Trophoblast cell (in vitro differentiated cells and primary cell): ENCODE measurements at regions not wholly inside any gene's neighbourhood (a gene's known extent, or its start where the extent isn't known, plus 50 kb on each side); places are given as distances from the start of the nearest gene placed in this dataset.

ENCODE experiments used
- DNase-seq, 2 donors: peaks; one replicate each; pipeline ENCODE4 v3.0.0-alpha.2; 2016
- H2AFZ ChIP-seq: 2 replicates; pipeline ENCODE4 v1.6.1; 2013; ENCODE audit warnings: low read length, moderate library complexity, mild to moderate bottlenecking; ENCODE audit not compliant: insufficient read depth, poor library complexity
- H2AK5ac ChIP-seq: 2 replicates; pipeline ENCODE4 v1.6.1; 2013; ENCODE audit warnings: mild to moderate bottlenecking, low read length
- H2BK120ac ChIP-seq: 2 replicates; pipeline ENCODE4 v1.6.1; 2013; ENCODE audit warnings: low read length, mild to moderate bottlenecking, moderate library complexity; ENCODE audit not compliant: insufficient read depth, poor library complexity
- H2BK12ac ChIP-seq: 2 replicates; pipeline ENCODE4 v1.6.1; 2013; ENCODE audit warnings: mild to moderate bottlenecking, low read length, moderate library complexity
- H2BK5ac ChIP-seq: 2 replicates; pipeline ENCODE4 v1.6.1; 2013; ENCODE audit warnings: low read length, low read depth, moderate library complexity, mild to moderate bottlenecking; ENCODE audit not compliant: poor library complexity
- H3K14ac ChIP-seq: 2 replicates; pipeline ENCODE4 v1.6.1; 2013; ENCODE audit warnings: mild to moderate bottlenecking, low read length
- H3K18ac ChIP-seq: 2 replicates; pipeline ENCODE4 v1.6.1; 2013; ENCODE audit warnings: mild to moderate bottlenecking, low read length
- H3K23ac ChIP-seq: 2 replicates; pipeline ENCODE4 v1.6.1; 2013; ENCODE audit warnings: low read length
- H3K27ac ChIP-seq: 2 replicates; pipeline ENCODE4 v1.5.1; 2013; ENCODE audit warnings: low read depth, mild to moderate bottlenecking, inconsistent platforms, low read length, moderate library complexity
- H3K27me3 ChIP-seq: 2 replicates; pipeline ENCODE4 v1.6.1; 2013; ENCODE audit warnings: inconsistent platforms, mild to moderate bottlenecking, low read length, moderate library complexity; ENCODE audit not compliant: insufficient read depth
- H3K36me3 ChIP-seq, 2 experiments: 1 replicate in 1 of 2; 2 replicates in 1 of 2; pipeline ENCODE4 v1.6.1; 2013; ENCODE audit warnings: low read length in 2 of 2, mild to moderate bottlenecking in 2 of 2, moderate library complexity in 1 of 2; ENCODE audit not compliant: insufficient read depth in 2 of 2, control insufficient read depth in 1 of 2
- H3K4ac ChIP-seq: 2 replicates; pipeline ENCODE4 v1.6.1; 2013; ENCODE audit warnings: low read depth, mild to moderate bottlenecking, low read length, moderate library complexity
- H3K4me1 ChIP-seq, 2 experiments: 1 replicate in 1 of 2; 2 replicates in 1 of 2; pipeline ENCODE4 v1.6.1; 2013; ENCODE audit warnings: low read length in 2 of 2, mild to moderate bottlenecking in 2 of 2, moderate library complexity in 1 of 2; ENCODE audit not compliant: insufficient read depth in 2 of 2, control insufficient read depth in 1 of 2
- H3K4me2 ChIP-seq: 2 replicates; pipeline ENCODE4 v1.6.1; 2013; ENCODE audit warnings: inconsistent platforms, mild to moderate bottlenecking, low read length, moderate library complexity
- H3K4me3 ChIP-seq: 2 replicates; pipeline ENCODE4 v1.5.1; 2013; ENCODE audit warnings: mild to moderate bottlenecking, low read depth, low read length, inconsistent platforms
- H3K79me1 ChIP-seq: one replicate; pipeline ENCODE4 v1.6.1; 2013; ENCODE audit warnings: low read length
- H3K79me2 ChIP-seq: 2 replicates; pipeline ENCODE4 v1.6.1; 2013; ENCODE audit warnings: low read length, mild to moderate bottlenecking; ENCODE audit not compliant: control insufficient read depth, insufficient read depth, poor library complexity
- H3K9ac ChIP-seq: 2 replicates; pipeline ENCODE4 v1.6.1; 2013; ENCODE audit warnings: mild to moderate bottlenecking, low read length
- H3K9me3 ChIP-seq: 2 replicates; pipeline ENCODE4 v1.6.1; 2013; ENCODE audit warnings: low read depth, mild to moderate bottlenecking, control low read depth, inconsistent platforms, low read length; ENCODE audit not compliant: insufficient read depth
- H4K12ac ChIP-seq: 2 replicates; pipeline ENCODE4 v1.6.1; 2013; ENCODE audit warnings: low read depth, mild to moderate bottlenecking, low read length, moderate library complexity
- H4K8ac ChIP-seq: 2 replicates; pipeline ENCODE4 v1.6.1; 2013; ENCODE audit warnings: low read depth, mild to moderate bottlenecking, low read length, moderate library complexity
- H4K91ac ChIP-seq: one replicate; pipeline ENCODE4 v1.6.1; 2013; ENCODE audit warnings: low read depth, mild to moderate bottlenecking, low read length, moderate library complexity
- WGBS: extraction: QIAGEN DNeasy Blood & Tissue Kit; methylation state at CpG from one replicate; pipeline ENCODE4 v1.1.7; 2013; ENCODE audit warnings: missing lambda C conversion rate; ENCODE audit not compliant: insufficient read length, insufficient coverage; ENCODE audit errors: extremely low coverage; 5-methylcytosine and 5-hydroxymethylcytosine counted together

DNA sequence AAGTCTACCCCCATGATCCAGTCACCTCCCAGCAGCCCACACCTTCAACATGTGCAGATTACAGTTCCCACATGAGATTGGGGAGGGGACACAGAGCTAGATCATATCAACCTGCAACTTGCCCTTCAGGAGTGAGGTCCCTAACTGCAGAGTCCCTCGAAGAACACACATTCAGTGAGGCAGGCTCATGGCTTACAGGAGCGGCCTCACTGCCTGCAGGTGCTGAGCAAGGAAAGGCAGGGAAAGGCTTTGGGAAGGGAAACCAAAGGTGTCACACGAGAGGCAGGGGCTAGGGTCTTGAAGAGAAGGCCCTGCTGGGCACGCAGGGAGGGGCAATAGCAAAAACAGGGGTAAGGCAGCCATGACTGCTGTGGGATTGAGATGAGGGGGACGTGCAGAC lies 182.4 kb upstream of the CHRNA7 start:
- H3K14ac ChIP-seq, result no peak overlapping the region
- H3K27ac ChIP-seq, result no peak overlapping the region
- no peak overlapping the region for H4K8ac ChIP-seq
- H2AK5ac ChIP-seq, result no peak overlapping the region
- H2BK5ac ChIP-seq, result no peak overlapping the region
- DNase-seq, result no peak
- H3K4me3 ChIP-seq, result no peak overlapping the region
- H2AFZ ChIP-seq, result no peak overlapping the region
- no peak overlapping the region for H3K4ac ChIP-seq
- no peaks in the 10 kb centered on the region for H3K36me3 ChIP-seq
- H2BK12ac ChIP-seq, result no peak overlapping the region
- no peak overlapping the region for H2BK120ac ChIP-seq
- H4K91ac ChIP-seq, result no peak overlapping the region
- no peak overlapping the region for H3K4me2 ChIP-seq
- no peak overlapping the region for H3K23ac ChIP-seq
- WGBS, result no CpG with 5 or more reads among the region's 5 CpGs
- H4K12ac ChIP-seq, result no peak overlapping the region
- no peak overlapping the region for H3K18ac ChIP-seq
- H3K79me2 ChIP-seq, result no peaks in the 10 kb centered on the region
- no peaks in the 10 kb centered on the region for H3K27me3 ChIP-seq
- no peaks in the 10 kb centered on the region for H3K4me1 ChIP-seq
- H3K9me3 ChIP-seq, result peaks cover 2% of the 10 kb centered on the region
- no peaks in the 10 kb centered on the region for H3K79me1 ChIP-seq
- H3K9ac ChIP-seq, result no peak overlapping the region

- Histone ChIP-seq H3K14ac (no peak overlapping the region), H3K23ac (no peak overlapping the region), H3K18ac (no peak overlapping the region), H3K27me3 (no peaks in the 10 kb centered on the region), H3K9ac (no peak overlapping the region), H2AFZ (no peak overlapping the region), H3K36me3 (no peaks in the 10 kb centered on the region), H2BK120ac (no peak overlapping the region), H3K9me3 (peaks cover 3% of the 10 kb centered on the region), H3K4me1 (no peaks in the 10 kb centered on the region), H3K79me1 (no peaks in the 10 kb centered on the region), H2AK5ac (no peak overlapping the region), H4K91ac (no peak overlapping the region), H3K79me2 (no peaks in the 10 kb centered on the region), H4K12ac (no peak overlapping the region), H3K4ac (no peak overlapping the region), H4K8ac (no peak overlapping the region), H3K4me3 (no peak overlapping the region), H3K27ac (no peak overlapping the region), H2BK12ac (no peak overlapping the region), H3K4me2 (no peak overlapping the region), H2BK5ac (no peak overlapping the region)
- no peak for DNase-seq
- no CpG with 5 or more reads among the region's 1 CpG for WGBS
Measured at GRCh38 chr15:31848621-31849020, 181.7 kb upstream of the CHRNA7 start.

DNA sequence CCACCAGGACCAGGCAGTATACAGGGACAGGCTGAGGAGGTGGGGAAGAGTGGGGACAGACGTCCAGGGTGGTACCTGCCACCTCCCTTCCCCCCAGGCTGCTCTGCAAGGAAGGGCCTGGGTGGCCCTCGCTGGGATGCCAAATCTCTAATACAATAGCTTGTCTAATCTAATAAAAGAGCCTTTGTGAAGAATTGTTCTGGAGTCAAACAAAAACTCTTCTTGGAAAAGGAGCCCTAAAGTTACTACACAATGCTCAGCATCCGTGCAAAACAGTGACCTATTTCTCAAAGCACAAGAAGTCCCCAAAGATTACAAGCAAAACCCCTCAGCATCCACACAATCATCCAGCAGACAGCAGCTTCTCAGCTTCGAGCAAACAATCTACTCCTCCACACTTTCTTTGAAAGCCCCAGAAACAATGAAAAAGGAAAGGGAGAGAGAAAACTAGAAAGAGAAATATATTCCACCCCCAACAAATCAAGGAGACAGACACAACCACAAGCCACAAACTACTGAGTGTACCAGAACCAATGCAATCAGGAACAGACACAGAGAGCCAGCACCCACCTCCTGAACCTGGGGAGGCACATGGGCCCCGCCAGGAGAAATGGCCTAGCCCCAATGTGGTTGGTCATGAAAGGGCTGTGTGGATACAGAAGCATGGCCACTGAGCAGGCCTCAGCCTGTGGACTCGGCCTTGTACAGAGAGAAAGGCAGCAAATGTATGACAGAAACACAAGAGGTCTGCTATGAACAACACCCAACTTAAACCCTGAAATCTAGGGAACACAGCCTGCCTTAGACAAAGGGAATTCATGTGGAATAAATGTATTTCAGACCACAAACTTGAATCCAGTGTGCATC lies 177.1 kb upstream of the CHRNA7 start:
- no peak overlapping the region for H3K14ac ChIP-seq
- no peak overlapping the region for H4K12ac ChIP-seq
- no peaks in the 10 kb centered on the region for H3K36me3 ChIP-seq
- H3K23ac ChIP-seq, result no peak overlapping the region
- H3K27ac ChIP-seq, result no peak overlapping the region
- H3K4me3 ChIP-seq, result no peak overlapping the region
- peaks cover 5% of the 10 kb centered on the region for H3K9me3 ChIP-seq
- no peak overlapping the region for H3K4me2 ChIP-seq
- no peak overlapping the region for H3K4ac ChIP-seq
- no peaks in the 10 kb centered on the region for H3K79me1 ChIP-seq
- H3K27me3 ChIP-seq, result no peaks in the 10 kb centered on the region
- no peak overlapping the region for H2BK120ac ChIP-seq
- no peak overlapping the region for H2BK12ac ChIP-seq
- no CpG with 5 or more reads among the region's 6 CpGs for WGBS
- no peak overlapping the region for H3K9ac ChIP-seq
- H4K91ac ChIP-seq, result no peak overlapping the region
- H2BK5ac ChIP-seq, result no peak overlapping the region
- H3K4me1 ChIP-seq, result no peaks in the 10 kb centered on the region
- DNase-seq, result no peak
- no peaks in the 10 kb centered on the region for H3K79me2 ChIP-seq
- H2AK5ac ChIP-seq, result no peak overlapping the region
- H4K8ac ChIP-seq, result no peak overlapping the region
- no peak overlapping the region for H2AFZ ChIP-seq
- no peak overlapping the region for H3K18ac ChIP-seq

DNA sequence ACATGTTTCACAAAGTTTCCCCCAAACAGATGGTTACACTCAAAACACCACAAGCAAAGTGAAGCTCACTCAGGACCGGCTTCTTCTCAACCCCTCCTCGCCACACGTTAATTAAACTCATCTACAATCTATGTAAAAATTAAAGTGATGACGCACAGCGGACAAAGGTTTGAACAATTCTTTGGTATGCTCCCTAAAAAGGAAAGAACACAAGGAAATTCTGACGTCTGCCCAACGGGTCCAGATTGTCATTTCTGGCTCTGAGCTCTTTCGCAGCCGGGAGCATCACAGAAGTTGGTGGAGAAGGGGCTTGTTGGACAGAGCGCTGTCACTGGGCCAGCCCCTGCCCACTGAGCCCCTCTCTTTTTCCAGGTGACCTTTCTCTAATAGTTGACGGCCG lies 173.7 kb upstream of the CHRNA7 start:
- Histone ChIP-seq H4K8ac (no peak overlapping the region), H3K18ac (no peak overlapping the region), H2AFZ (no peak overlapping the region), H2BK12ac (no peak overlapping the region), H3K9ac (no peak overlapping the region), H3K27me3 (no peaks in the 10 kb centered on the region), H3K27ac (no peak overlapping the region), H3K4me1 (no peaks in the 10 kb centered on the region), H4K91ac (no peak overlapping the region), H3K9me3 (peaks cover 4% of the 10 kb centered on the region), H2BK5ac (no peak overlapping the region), H4K12ac (no peak overlapping the region), H3K79me1 (no peaks in the 10 kb centered on the region), H2AK5ac (no peak overlapping the region), H3K4me2 (no peak overlapping the region), H3K23ac (no peak overlapping the region), H3K36me3 (no peaks in the 10 kb centered on the region), H3K79me2 (no peaks in the 10 kb centered on the region), H3K4ac (no peak overlapping the region), H3K14ac (no peak overlapping the region), H2BK120ac (no peak overlapping the region), H3K4me3 (no peak overlapping the region)
- no CpG with 5 or more reads among the region's 12 CpGs for WGBS
- no peak for DNase-seq
